Ovary (tissue), 3 donors: ENCODE measurements at regions not wholly inside any gene's neighbourhood (a gene's known extent, or its start where the extent isn't known, plus 50 kb on each side); places are given as distances from the start of the nearest gene placed in this dataset.

ENCODE experiments used
- CTCF ChIP-seq, 3 donors: fragments of 450-650 bp in 2 of 3; fragments of 200-600 bp in 1 of 3; IDR thresholded peaks; one replicate each; pipeline versions ENCODE4 v1.5.1 to v1.8.0; 2016 to 2022; ENCODE audit warnings: antibody characterized with exemption in 3 of 3, mild to moderate bottlenecking in 1 of 3
- EP300 ChIP-seq: sonication (generic); formaldehyde crosslinking; IDR thresholded peaks from one replicate; pipeline ENCODE4 v1.6.1; 2017; ENCODE audit warnings: antibody characterized with exemption
- POLR2A ChIP-seq: fragments of 450-650 bp; IDR thresholded peaks from one replicate; pipeline ENCODE4 v1.6.1; 2017; ENCODE audit warnings: antibody characterized with exemption, mild to moderate bottlenecking, moderate library complexity
- donor health status: DM: no; HTN: no; CAD: no.

- TF ChIP-seq CTCF (IDR thresholded peaks at IDR 0.05), result no peak
- TF ChIP-seq POLR2A, result no peak
- TF ChIP-seq EP300, result no peak
Measured at GRCh38 chr20:47922269-47922668, 137.0 kb upstream of the SULF2 start.
